Limb (tissue), 2 donors: ENCODE measurements at regions not wholly inside any gene's neighbourhood (a gene's known extent, or its start where the extent isn't known, plus 50 kb on each side); places are given as distances from the start of the nearest gene placed in this dataset.

Experiments
- DNase-seq, 2 donors: peaks; one replicate each; pipeline ENCODE4 v3.0.0-alpha.2; 2016; ENCODE audit errors: extremely low spot score in 2 of 2

GRCh38 chr15:37165395-37165794, 65.0 kb upstream of the MEIS2 start:
- no peak for DNase-seq

- DNase-seq, result no peak
These were observed 66.1 kb upstream of the MEIS2 start for GRCh38 chr15:37166402-37166801.

GRCh38 chr15:37181339-37181738, 81.0 kb upstream of the MEIS2 start:
- no peak for DNase-seq

DNA sequence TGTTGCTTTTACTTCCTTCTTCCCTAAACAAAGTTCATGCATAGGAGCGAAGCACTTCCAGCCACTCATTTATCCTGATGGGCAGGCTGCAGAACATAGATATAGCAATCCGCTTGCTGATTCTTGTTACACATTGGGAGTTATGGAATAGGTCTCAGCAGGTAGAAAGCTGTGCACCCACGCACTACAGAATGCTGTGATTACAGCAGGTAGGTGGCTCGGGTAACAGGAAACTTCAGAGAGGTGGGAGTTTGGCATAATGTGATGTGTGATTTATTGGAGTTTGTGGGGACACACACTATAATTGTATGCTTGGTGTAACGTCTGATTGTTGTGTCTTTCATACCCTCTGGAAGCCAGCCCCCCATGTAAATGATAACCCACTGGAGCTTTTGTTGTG, 99.2 kb upstream of the MEIS2 start:
- DNase-seq, result no peak

GRCh38 chr15:37203050-37203449, 102.7 kb upstream of the MEIS2 start:
- no peak for DNase-seq

DNA sequence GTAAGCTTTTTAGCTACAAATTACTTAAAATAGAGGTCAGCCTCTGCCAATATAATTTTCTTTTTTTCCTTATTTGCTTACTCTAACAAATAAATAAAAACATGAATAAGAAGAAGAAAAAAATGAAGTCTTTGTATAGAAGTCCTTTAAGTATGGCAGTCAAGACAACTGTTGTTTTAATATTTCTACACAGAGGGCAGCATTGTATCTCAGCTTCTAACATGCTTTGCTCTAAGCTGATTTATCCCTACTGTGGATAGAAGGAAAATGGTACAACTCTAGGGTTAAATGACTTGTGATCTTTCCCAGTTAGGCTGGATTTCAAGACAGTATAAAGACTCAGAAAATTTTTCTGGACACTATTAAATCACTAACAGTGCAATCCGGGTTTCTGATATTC, 104.3 kb upstream of the MEIS2 start:
- no peak for DNase-seq

DNA sequence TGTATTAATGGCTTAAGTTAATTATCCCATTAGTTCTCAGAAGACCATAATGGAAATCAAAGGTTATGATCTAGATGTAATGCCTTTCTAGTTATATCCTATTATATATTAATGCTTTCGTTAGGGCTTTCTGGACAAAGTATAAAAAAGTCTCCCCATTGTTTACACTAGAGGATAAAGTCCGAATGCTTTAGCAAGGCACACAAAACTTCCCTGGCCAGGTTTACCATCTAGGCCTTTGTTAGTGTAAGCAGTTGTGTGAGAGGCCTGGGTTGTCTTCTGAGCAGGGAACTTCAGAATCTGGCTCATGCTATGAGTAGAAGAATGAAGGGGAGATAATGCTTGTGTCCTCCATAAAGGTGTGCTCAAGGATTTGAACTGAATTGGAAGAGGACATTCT, 106.3 kb upstream of the MEIS2 start:
- DNase-seq, result no peak

DNA sequence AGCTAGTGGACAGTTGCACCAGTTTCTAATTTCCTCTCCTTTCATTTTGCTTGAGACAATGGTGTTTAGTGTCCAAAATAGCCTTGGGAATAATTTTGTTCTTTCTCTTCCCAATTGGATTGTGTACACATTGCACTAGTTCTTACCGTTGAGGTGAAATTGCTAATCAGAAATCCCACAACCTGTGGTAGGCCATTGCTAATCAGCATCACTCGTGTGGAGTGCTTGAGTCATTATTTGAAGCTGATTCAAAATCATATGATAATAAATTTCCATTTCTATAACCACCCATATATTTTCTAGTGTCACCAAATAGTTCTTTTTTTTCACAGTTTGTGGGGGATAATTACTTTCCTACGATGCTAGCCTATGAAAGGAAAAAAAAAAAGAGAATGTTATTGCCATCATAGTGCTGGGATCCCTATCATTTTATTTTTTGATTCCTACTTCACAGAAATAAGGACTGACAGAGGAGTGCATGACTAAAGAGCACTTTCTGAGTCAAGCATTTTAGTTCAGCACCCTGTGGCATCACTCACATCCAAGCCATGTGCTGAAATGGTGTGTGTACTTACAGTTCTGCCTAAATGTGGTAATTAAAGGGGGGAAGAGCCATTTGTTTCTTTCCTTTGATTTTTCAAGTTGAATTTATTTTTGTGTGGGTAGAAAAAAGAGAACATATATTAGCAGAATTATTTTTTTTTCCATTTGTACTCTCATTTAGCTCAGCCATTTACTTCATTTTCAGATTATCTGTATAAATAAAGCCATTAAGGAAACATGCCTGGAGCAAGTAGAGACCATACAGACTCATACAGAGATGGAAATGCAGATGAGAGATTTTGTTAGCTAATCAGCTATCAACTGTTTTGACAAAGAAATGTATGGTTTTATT, 108.0 kb upstream of the MEIS2 start:
- DNase-seq, result no peak

GRCh38 chr15:37209041-37209363, 108.7 kb upstream of the MEIS2 start:
- no peak for DNase-seq

DNA sequence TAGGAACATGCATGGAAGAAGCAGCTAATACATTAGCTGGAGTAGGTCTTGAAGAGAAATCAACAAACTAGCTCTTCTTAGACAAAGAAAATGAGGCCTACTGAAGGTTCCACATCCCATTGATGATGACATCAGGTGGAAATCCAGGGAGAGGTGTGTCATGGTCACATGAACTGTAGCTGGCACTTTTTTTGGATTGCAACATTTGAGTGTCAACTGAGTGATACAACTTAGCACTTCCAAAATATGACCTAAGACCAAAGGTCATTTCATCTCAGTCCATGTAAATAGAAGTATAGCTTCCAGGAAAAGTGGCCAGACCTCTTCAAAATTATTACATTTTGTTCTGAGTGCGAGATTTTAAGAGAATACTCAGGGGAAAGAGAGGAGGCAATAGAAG, 117.2 kb upstream of the MEIS2 start:
- no peak for DNase-seq

GRCh38 chr15:37218351-37218916, 118.1 kb upstream of the MEIS2 start:
- no peak for DNase-seq

DNA sequence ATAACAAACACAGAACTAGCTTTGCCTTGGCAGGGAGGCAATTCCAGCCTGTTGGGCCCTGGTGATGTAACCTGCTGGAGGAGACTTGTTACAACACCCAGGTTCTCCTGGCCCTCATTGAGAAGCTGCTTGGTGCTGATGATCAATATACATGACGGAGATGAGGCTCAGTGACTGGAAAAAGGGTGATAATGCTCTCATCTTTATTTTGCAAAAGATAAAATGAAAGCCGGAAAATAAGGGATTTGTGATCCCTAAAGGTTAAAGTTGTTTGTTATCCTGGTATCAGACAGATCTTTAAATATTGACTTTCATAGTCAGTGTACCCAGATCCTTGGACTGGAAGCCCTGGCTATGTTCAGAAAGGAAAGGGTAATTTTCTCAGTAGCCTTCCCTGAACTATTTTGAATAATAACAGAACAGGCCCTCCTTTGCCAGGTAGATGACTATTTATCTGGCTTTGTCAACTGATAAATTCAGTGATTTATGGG, 118.9 kb upstream of the MEIS2 start:
- no peak for DNase-seq

DNA sequence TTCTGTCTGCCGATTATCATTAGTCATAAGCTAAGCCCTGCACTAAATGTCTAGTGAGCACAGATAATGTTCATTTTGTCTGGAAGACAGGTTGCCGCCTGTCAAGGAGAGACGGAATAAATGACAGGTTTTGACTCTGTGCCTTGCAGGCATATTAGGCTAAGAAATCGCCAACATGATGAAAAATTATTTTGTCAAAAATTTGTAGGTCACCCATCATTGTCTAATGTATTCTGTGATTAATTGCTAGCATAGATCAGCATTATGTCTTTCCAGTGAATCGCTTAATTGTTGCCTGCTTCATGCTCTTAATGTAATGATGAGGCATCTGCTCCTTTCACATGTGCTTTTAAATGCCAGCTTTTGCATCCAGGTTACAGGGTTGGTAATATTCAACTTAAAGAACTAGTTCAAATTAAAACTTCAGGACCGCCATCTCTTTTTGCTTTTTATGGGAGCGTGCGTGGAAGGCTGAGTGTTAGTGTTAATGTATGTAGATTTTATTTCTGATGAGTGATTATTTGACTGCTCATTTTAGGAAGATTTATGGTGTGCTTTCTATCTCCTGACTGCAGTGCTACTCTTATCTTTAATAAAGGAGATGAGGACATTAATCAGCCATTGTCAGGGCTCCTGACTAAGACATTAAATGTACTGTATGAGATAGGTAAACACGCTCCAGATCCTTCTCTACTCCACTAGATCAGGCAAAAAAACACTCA, 120.8 kb upstream of the MEIS2 start:
- DNase-seq, result no peak

DNA sequence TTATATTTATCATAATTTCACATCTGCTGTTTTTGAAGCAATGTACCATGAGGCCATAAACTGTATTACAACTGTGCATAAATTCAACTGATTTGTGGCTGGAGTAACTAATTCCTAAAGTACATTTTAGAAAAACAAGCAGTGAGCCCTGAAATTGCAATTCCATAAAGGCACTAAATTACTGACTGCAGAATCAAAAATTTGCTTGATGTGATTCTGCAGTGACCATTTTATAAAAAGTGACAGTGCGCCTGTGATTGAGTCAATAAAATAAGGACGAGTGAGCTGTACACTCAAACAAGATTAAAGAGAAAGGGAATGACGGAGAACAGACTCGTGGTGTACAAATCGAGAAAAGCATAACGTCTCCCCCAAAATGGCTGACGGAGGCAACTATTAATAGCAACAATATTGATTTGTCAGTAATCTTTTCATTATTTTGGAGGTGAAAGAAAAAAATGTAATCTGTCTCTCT, 121.4 kb upstream of the MEIS2 start:
- DNase-seq, result no peak

- DNase-seq, result no peak
These were observed 122.7 kb upstream of the MEIS2 start for GRCh38 chr15:37223089-37223488.

DNA sequence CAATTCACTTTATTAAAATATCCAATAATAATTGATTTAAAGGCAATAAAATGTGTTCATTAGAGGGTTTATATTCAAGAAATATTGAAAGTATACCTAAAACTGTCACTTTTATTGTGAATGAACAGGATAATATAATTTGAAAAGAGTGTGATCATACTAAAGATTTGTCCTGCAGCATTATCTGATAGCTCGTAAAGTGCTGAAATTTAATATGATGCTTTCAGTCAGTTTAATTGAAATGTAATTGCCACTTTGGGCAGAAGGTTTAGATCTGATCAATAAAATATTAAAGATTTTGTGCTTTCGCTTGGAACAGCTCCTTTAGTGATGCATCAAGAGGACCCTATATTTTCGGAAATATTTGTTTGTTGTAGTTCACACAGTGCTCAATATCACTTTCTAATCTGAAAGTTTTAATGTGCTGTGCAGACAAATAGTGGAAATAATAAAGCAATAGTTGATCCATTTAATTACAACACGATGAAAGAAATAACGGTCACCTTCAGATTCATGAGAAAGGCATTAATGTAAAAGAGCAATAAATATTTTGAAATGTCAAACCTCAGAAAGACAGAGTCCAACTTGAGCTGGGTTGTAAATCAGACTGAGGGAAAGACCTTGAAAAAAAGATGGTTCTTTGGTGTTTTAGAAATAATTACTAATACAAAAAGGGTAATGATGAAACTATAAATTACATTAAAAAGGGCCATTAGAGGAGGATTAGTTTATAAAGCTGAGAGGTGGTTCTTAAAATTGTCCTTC, 129.7 kb upstream of the MEIS2 start:
- DNase-seq, result no peak

DNA sequence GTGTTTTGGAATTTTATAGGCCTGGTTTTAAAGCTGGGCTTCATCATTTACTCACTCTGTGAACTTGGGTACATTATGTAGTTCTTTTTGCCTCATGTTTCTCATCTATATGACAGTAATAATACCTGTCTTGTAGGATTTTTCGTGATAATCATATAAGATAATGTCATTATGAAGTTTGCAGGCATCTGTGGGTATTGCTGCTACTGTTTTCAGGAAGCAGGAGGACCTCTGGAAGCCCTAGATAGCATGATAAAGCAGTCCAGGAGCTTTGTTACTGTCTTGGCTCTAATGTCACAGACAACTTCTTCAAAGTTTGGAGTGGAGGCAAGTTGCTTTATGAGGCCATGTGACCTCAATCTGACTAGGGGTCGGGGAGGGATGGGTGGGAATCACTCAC, 145.0 kb upstream of the MEIS2 start:
- DNase-seq, result no peak

GRCh38 chr15:37246065-37246464, 145.7 kb upstream of the MEIS2 start:
- DNase-seq, result no peak

DNA sequence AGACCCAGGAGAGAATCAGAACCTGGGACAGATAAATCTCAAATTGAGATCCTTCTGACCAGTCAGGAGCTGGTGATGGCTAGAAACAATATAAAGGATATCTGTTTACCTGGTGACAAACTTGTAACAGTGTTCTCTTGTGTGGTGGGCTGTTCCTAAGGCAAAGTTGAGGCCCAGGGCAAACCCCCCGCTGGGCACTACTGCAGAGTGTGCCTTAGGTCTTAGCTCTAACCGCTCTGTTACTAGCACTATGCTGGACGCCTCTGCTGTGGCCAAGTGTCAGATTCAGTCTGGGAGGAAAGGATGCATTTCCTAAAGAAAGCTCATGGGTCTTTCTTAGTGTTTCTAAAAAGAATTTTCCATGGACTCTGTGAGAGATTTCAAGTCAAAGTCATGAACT, 146.5 kb upstream of the MEIS2 start:
- no peak for DNase-seq

DNA sequence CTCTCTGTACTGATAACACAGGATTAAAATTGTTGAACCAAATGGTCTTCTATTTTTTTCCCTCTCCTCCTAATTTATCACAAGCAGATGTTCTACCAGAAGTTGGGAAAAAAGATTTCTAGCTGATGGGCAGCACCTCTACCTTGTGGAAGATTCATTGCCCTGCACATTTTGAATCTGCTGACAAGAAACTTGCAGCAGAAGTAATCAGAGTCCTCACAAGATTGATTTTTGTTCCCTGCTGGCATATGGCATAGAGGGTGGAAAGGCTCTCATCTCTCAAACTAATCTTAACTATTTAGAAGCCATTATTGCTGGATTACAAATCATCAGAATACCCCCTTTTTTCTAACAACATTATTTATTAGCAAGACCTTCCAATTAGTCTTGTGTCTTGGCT, 148.9 kb upstream of the MEIS2 start:
- DNase-seq, result no peak

- DNase-seq, result no peak
These were observed 152.2 kb upstream of the MEIS2 start for GRCh38 chr15:37252530-37252929.

DNA sequence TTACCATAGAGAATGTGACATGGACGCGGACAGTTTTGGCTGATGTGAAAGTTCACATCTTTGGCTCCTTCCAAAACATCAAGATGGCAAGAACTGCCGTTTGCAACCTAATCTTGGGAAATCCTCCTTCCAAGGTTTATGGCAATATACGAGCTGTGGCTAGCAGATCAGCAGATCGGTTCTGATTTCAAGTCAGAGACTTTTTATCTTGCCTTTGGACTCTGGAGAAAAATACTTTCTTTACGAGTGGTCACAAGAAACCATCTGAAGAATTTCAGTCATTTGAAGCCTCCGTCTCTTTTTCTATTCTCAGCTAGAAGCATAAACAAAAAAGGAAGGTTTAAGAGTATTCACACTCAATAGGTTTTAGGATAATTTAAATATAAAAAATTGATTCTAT, 153.5 kb upstream of the MEIS2 start:
- DNase-seq, result no peak
